ENCODE measurements at regions not wholly inside any gene's neighbourhood (a gene's known extent, or its start where the extent isn't known, plus 50 kb on each side); places are given as distances from the start of the nearest gene placed in this dataset.

DNA sequence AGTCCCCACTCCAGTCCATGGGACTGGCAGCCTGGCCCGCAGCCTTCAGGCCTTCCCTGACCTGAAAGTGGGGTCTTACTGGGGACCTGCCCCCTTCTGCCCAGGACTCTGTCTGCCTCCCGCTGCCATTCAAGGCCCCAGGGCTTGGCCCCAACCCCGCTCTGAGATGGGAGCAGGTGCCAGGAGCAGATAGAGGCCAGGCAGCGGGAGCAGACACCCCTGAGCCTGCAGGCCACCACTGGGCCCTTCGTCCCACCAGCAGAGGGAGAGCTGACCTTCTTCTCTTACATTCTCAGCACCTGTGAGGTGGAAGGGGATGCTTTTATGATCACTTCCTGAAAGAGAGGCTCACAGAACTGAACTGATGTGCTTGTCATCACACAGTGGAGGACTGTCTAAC is 62.2 kb upstream of the TINAGL1 start:
- no peak for TF ChIP-seq POLR2A (IDR thresholded peaks at IDR 0.05)
- TF ChIP-seq, protein P1, sequence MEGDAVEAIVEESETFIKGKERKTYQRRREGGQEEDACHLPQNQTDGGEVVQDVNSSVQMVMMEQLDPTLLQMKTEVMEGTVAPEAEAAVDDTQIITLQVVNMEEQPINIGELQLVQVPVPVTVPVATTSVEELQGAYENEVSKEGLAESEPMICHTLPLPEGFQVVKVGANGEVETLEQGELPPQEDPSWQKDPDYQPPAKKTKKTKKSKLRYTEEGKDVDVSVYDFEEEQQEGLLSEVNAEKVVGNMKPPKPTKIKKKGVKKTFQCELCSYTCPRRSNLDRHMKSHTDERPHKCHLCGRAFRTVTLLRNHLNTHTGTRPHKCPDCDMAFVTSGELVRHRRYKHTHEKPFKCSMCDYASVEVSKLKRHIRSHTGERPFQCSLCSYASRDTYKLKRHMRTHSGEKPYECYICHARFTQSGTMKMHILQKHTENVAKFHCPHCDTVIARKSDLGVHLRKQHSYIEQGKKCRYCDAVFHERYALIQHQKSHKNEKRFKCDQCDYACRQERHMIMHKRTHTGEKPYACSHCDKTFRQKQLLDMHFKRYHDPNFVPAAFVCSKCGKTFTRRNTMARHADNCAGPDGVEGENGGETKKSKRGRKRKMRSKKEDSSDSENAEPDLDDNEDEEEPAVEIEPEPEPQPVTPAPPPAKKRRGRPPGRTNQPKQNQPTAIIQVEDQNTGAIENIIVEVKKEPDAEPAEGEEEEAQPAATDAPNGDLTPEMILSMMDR (IDR thresholded peaks at IDR 0.05), result no peak
